HG02588 (cell line): ENCODE measurements at regions not wholly inside any gene's neighbourhood (a gene's known extent, or its start where the extent isn't known, plus 50 kb on each side); places are given as distances from the start of the nearest gene placed in this dataset.
"Not testable (repeated sequence)": the region's sequence is repeated elsewhere in the genome, so short reads cannot be mapped to it uniquely, and the experiment has no call there.

Source experiments
- ATAC-seq: cut with Tn5 transposase; IDR thresholded peaks from one replicate; pipeline ENCODE4 v1.9.1; 2021; ENCODE audit warnings: mild to moderate bottlenecking, moderate library complexity; ENCODE audit not compliant: unreplicated experiment

- no peak for ATAC-seq
Measured at GRCh38 chr3:90056281-90057032, 949.0 kb downstream of the EPHA3 start.

DNA sequence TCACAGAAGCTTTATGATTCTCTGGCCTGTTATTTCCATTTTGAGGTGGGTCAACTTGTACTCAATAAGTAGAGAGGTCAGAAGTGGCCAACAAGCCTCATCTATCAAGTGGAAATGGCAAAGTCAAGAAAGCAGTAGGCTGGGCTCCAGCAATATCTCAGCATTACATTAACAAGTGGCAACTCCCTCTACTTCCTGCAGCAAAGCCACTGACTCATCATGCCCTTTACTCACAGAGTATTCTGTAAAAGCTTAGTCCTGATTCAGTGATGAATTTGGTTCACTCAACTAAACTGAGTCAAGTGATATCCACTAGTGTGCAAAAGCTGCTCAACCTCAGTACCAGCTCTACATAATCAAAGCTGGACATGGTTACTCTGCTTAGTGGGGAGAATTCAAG, 954.6 kb downstream of the EPHA3 start:
- no peak for ATAC-seq

DNA sequence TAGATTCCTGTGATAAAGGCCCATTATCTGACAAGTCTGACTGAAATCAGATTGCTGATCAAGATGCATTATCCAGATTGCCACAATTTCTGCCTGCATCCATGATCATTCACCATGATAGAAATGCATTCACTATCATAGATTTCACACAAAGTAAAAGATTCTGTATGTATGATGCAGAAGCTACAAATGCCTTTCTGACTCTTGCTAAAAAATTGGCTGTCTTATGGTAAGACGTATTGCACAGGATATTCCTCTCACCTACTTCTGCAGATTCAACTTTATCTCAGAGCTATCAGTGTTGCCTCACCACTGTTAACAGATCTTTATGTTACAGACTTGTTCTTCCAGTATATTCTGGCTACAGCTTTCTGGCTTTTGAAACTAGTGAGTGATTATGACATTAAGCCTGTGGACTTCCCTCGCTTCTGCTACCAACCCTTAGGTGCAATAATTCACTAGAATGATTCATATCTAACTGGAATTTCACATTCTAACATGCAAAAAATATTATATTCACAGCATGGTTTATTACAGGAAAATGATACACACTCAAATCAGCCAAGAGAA, 955.3 kb downstream of the EPHA3 start:
- ATAC-seq, result no peak

DNA sequence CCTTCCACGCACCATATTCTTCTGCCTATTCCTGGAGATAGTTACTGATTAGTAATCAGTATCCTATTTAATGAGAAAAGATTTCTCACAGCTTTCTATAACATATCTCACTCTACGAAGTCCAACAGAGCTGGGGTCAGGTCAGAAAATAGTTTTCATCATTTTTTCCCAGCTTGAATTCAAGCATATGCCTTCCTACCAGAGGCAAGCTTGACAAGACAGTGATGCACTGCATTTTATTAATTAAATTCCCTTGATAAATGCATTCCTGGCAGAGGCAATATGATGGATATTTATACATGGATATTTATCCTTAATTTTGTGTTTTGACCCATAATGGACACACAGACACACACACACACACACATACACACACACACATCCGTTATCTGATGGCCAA, 961.4 kb downstream of the EPHA3 start:
- no peak for ATAC-seq

DNA sequence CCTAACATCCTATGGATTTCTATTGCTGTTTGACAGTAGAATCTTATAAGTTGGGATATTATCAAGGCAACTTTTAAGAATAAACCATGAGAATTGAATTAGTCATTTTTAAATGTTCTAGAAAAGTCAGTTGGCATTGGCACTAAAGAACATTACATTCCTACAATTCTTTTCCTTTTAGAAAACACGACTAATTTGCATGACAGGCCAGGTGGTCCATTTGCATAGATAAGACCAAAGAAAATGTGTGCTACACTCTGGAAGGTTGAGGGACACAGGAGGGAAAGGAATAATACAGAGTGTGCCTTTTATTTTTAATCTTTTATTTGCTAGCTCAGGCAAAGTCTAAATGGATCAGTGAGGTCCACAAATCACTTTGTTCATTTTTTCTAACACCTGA, 962.3 kb downstream of the EPHA3 start:
- ATAC-seq, result no peak

- no peak for ATAC-seq
Measured at GRCh38 chr3:90076136-90076535, 968.7 kb downstream of the EPHA3 start.

- no peak for ATAC-seq
Measured at GRCh38 chr3:90080988-90081387, 973.6 kb downstream of the EPHA3 start.

- ATAC-seq, result not testable (repeated sequence)
Measured at GRCh38 chr3:90086297-90086696, 978.9 kb downstream of the EPHA3 start.

GRCh38 chr3:90087703-90088102, 980.3 kb downstream of the EPHA3 start:
- ATAC-seq, result no peak

GRCh38 chr3:90091549-90091948, 984.1 kb downstream of the EPHA3 start:
- no peak for ATAC-seq

DNA sequence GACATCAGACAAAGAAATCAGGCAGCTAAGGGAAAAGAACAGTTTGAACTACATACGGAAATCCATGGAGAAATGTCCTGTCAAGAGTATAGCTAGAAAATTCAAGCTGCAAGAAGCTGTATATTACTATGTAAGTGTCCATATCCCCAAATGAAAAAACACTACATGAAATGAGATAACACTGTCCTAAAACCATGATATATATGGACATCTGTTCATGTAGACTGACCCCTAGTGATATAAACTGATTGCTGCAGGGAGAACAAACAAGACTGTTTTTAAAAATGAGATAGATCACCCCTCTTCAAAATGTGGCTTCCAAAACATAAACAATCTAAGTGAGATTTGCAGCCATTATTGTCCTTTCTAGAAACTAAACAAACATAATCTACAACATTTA, 985.6 kb downstream of the EPHA3 start:
- no peak for ATAC-seq

DNA sequence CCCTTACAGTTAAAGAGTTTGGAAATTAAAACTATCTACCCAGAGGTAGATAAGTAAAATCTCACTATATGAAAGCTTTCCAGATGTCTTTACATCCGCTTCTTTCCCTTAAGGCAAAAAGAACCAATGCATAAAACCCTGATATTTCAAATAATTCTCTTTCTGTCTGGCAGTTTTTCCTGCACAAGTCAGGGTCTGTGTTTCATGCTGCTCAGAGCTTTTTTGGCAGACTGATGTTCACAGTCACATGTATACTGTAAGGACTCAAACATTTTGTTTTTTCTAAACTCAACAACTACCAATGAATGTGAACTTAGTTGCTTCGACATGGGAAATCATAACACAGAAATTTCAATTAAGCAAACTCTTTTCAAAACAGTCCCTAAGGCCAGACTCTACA, 988.4 kb downstream of the EPHA3 start:
- no peak for ATAC-seq

DNA sequence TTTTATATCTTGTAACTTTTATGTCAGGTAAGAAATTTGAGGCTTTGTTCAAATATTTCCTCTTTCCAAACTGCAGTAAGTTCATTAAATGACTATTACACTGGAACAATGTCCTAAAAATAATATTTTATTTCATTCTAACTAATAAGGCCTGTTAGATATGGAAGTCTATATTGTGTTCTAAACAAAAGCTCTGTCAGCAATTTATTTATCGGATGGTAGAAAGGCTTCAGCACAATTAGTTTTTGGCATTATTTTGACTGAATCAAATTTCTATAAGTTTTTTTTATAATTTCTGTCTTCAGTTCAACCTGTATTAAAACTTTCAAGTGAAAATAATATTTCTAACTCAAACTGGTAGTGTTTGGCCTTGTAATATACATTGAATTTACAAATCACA, 992.1 kb downstream of the EPHA3 start:
- ATAC-seq, result no peak

GRCh38 chr3:90102146-90102545, 994.7 kb downstream of the EPHA3 start:
- ATAC-seq, result no peak

DNA sequence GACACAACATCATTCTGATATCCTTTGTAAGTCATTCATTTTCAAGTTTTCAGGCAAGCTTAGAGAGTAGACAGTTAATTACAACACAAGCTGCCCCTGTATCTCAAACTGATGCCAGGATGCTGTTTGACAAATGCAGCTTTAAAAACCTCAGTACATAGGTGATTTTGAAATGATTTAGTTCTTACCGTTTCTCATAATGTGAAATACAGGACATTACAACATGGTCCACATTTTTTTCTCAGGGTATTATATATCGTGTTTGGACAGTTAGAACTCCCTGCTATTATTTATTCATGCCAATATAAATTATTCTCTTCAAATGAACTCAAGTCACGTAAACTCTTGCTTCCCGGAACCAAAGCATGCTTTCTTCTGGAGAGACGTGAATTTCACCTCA, 1013.9 kb downstream of the EPHA3 start:
- no peak for ATAC-seq

DNA sequence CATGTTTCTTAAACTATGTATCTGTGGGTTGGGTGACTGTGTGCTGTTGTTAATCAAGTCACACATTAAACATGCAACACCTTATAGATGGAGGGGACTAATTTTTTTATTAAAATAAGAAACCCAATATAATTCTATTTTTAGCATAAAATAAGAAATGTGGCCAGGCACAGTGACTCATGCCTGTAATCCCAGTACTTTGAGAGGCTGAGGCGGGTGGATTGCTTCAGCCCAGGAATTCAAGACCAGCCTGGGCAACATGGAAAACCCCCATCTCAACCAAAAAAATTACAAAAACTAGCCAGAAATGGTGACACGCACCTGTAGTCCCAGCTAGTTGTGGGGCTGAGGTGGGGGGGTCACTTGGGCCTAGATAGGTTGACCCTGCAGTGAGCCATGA, 1021.0 kb downstream of the EPHA3 start:
- ATAC-seq, result no peak

DNA sequence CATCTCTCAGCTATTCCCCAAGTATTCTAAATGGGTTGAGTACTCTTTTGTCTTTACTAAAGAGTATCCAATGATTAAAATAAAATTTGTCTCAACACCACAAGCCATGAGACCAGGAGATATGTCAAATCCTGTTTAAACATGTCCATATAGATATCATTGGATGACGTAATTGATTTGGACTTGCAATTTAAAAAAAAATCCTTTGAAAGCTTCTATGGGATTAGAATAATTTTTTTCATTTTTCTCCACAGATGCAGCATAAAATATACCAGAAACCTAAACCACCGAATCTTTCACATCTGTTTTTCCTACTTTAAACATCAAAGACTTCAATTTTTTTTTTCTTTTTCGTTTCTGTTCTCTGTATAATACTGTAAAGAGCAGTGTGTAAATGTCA, 1022.3 kb downstream of the EPHA3 start:
- no peak for ATAC-seq

- no peak for ATAC-seq
Measured at GRCh38 chr3:90132197-90132596, 1024.8 kb downstream of the EPHA3 start.

DNA sequence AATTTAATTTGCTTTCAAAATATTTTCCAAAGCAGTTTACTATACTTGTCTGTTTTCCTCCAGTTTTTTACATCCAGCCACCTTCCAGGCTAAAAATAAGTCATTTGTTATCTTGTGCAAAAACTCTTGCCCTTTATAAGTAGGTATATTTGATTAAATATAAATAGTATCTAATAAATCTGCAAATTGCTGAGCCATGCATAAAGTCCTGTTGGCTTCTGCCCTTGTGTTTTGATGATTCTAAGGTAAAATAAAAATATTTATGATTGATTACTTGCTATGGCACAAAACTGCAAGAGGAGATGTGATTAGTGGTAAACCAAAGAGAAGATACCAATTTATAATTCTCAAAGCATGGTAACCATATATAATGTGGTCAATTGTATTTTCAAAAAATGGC, 1026.7 kb downstream of the EPHA3 start:
- no peak for ATAC-seq

DNA sequence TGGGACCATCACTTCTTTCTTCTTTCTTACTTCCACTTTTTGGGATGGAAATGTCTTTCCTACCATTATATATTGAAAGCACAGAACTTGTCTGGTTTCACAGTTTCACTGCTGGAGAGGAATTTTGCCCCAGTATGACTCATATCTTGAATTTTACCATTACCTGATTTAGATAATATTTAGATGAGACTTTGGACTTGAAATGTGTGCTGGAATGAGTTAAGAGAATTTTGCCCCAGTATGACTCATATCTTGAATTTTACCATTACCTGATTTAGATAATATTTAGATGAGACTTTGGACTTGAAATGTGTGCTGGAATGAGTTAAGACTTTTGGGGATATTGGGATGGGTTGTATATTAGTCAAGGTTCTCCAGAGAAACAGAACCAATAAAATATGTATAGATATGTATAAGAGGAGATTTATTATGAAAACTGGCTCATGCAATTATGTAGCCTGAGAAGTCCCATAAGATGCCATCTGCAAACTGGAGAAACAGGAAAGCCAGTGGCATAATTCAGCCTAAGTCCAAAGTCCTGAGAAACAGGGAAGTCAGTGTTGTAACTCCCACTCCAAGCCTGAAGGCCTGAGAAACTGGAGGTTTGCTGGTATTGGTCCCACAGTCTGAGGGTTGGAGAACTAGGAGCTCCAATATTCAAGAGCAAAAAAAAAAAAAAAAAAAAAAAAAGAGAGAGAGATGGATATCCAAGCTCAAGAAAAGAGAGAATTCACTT, 1029.2 kb downstream of the EPHA3 start:
- no peak for ATAC-seq

DNA sequence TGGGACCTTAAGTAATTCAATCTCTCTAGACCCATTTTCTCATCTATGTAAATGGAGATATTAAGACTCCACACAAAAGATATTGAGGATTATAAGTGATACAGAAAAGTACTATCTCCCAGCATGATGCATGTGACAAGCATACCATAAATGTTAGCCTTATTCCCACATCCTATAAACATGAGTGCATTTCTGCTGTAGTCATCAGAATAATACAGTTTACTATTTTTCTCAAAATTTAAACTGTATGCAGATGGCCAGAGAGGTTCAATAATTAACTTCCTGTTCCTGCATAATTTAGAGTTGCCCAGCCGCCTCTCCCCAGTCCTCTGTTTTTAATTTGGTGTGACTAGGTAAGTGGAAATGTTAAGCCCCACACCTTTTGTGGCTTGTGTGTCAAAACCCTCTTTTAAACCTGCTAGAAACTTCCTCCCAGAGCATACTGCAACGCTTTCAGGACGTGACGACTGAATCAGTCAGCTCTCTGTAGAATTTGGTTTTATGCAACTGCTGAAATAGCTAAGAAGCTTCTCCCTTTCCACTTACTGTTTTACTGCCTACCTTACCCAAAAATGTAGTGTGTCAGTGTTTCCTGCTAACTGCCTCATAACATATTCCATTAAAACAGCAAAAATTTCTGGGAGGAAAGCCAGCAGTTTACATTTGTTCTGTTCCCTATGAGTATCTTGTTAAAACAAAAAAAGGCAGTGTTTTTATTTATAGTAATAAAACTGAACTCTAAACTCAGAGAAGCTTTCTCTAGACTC, 1037.9 kb downstream of the EPHA3 start:
- ATAC-seq, result no peak
